Neural crest cell (in vitro differentiated cells): ENCODE measurements at regions not wholly inside any gene's neighbourhood (a gene's known extent, or its start where the extent isn't known, plus 50 kb on each side); places are given as distances from the start of the nearest gene placed in this dataset.

Experiments used
- DNase-seq: peaks from one replicate; pipeline ENCODE4 v3.0.0; 2021; ENCODE audit warnings: low read depth, mixed read lengths, low spot score
- H3K27ac Mint-ChIP-seq: one replicate; pipeline ENCODE4 v1.8.0; 2021; ENCODE audit warnings: mild to moderate bottlenecking, mixed read lengths; ENCODE audit not compliant: unreplicated experiment
- H3K27me3 Mint-ChIP-seq: 2 replicates; pipeline ENCODE4 v1.8.0; 2021; ENCODE audit warnings: low read depth, mild to moderate bottlenecking, mixed read lengths
- H3K36me3 Mint-ChIP-seq: 2 replicates; pipeline ENCODE4 v1.8.0; 2021; ENCODE audit warnings: low read depth, mild to moderate bottlenecking, mixed read lengths
- H3K4me1 Mint-ChIP-seq: 2 replicates; pipeline ENCODE4 v1.8.0; 2021; ENCODE audit warnings: mixed read lengths
- H3K4me3 Mint-ChIP-seq: one replicate; pipeline ENCODE4 v1.8.0; 2021; ENCODE audit warnings: mild to moderate bottlenecking, mixed read lengths
- H3K9me3 Mint-ChIP-seq: 2 replicates; pipeline ENCODE4 v1.8.0; 2021; ENCODE audit warnings: mixed read lengths
- TF ChIP-seq, protein P1 (sequence below): fragments of 200-600 bp; sonication (generic); conservative IDR thresholded peaks from 2 replicates; pipeline ENCODE4 v1.5.0; 2021; ENCODE audit warnings: antibody characterized with exemption, mild to moderate bottlenecking

DNA sequence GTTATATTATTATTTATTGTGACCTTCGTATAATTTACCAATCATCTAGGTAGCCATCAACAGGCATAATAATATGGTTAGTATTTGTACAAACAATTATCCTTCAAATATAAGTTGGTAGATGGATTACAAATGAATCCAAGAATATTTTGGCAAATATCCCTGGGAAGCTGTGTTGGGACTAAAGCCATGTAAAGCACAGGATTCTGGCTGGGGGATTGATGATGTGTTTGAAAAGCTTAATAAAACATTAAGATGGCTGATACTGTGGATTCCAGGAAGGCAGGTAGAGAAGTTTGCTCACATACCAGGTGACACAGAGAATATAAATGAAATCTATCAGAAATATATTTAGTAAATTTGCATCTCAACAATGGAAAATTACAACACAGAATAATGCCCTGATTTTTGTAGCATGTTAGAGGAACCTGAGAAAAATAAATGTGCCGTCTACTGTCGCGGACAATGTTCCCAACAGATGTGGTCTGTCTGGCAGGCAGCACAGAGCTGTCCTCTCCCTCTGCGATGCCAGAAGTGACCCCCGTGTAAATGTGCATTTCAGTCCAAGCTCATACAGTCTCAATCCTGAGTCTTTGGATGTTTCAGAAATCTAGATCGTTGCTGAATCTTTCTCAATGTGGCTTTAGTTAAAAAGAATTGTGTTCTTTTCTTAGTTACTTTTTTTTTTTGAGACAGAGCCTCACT, 125.0 kb downstream of the TEX36 start:
- TF ChIP-seq, protein P1, sequence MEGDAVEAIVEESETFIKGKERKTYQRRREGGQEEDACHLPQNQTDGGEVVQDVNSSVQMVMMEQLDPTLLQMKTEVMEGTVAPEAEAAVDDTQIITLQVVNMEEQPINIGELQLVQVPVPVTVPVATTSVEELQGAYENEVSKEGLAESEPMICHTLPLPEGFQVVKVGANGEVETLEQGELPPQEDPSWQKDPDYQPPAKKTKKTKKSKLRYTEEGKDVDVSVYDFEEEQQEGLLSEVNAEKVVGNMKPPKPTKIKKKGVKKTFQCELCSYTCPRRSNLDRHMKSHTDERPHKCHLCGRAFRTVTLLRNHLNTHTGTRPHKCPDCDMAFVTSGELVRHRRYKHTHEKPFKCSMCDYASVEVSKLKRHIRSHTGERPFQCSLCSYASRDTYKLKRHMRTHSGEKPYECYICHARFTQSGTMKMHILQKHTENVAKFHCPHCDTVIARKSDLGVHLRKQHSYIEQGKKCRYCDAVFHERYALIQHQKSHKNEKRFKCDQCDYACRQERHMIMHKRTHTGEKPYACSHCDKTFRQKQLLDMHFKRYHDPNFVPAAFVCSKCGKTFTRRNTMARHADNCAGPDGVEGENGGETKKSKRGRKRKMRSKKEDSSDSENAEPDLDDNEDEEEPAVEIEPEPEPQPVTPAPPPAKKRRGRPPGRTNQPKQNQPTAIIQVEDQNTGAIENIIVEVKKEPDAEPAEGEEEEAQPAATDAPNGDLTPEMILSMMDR: no peak
- Mint-ChIP-seq H3K4me1 (no peaks in the 10 kb centered on the region), H3K9me3 (peaks cover 8% of the 10 kb centered on the region), H3K27me3 (peaks cover 2% of the 10 kb centered on the region), H3K27ac (no peak overlapping the region), H3K4me3 (no peak overlapping the region), H3K36me3 (no peaks in the 10 kb centered on the region)
- no peak for DNase-seq

DNA sequence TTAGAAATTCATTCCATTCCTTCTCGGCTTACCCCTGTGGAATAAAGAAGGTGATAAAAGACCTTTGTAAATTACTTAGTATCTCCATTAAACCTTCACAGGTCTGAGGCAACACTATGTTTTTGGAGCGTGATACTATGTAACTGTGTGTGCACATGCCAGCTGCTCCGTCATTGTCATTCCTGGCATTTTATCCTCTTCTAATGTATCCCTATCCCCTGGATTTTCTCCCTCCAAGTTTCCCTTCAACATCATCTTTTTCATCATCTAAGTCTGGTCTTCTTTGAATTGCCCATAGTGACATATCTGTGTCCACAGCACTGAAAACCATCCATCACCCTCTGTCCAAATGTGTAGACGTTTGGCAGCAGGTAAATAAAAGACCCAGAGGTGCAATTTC, 125.7 kb downstream of the TEX36 start:
- Mint-ChIP-seq H3K27ac (no peak overlapping the region), H3K27me3 (peaks cover 2% of the 10 kb centered on the region), H3K4me3 (no peak overlapping the region), H3K36me3 (no peaks in the 10 kb centered on the region), H3K4me1 (no peaks in the 10 kb centered on the region), H3K9me3 (peaks cover 8% of the 10 kb centered on the region)
- TF ChIP-seq, protein P1: no peak
- DNase-seq: no peak

DNA sequence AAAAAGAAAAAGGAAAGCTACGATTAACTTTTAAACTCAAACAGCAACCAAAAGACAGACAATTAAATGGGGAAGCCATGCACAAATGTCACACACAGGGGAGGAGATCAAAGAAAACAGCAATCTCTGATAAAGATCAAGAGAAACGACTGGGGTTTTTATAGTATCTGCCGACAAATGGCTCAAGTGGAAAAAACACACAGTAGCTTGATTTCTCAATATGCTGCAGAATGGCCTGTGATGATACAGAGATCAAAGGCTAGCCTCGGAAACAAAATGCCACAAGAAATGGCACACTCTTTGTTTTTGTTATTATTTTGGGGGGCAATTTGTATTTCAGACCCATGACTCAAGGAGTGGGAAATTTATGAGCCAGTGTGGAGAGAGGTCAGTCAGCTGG, 126.1 kb downstream of the TEX36 start:
- DNase-seq: no peak
- TF ChIP-seq, protein P1: no peak
- Mint-ChIP-seq H3K36me3 (no peaks in the 10 kb centered on the region), H3K27ac (no peak overlapping the region), H3K27me3 (peaks cover 2% of the 10 kb centered on the region), H3K4me3 (no peak overlapping the region), H3K9me3 (peaks cover 8% of the 10 kb centered on the region), H3K4me1 (no peaks in the 10 kb centered on the region)

DNA sequence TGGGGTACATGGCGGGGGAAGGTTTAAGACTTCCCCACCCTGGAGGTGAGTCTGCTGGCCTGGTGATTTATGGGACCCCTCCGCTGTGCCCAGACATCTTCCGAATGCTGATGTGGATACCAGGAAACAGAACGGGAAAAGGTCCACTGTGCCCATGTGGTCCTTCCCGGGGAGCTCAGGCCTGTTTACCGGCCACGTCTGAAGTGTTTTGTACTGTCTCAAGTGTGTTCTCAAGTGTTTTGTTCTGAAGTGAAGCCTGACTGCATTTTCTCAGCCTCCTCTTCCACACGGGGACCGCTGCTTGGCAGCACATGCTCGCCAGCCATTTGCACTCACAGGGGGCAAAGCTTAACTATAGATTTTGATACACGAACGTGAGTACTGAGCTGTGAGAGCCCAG, 127.2 kb downstream of the TEX36 start:
- TF ChIP-seq, protein P1: no peak
- no peak overlapping the region for H3K4me3 Mint-ChIP-seq
- no peak for DNase-seq
- H3K36me3 Mint-ChIP-seq: no peaks in the 10 kb centered on the region
- peaks cover 8% of the 10 kb centered on the region for H3K9me3 Mint-ChIP-seq
- H3K27ac Mint-ChIP-seq: no peak overlapping the region
- peaks cover 5% of the 10 kb centered on the region for H3K4me1 Mint-ChIP-seq
- peaks cover 2% of the 10 kb centered on the region for H3K27me3 Mint-ChIP-seq

DNA sequence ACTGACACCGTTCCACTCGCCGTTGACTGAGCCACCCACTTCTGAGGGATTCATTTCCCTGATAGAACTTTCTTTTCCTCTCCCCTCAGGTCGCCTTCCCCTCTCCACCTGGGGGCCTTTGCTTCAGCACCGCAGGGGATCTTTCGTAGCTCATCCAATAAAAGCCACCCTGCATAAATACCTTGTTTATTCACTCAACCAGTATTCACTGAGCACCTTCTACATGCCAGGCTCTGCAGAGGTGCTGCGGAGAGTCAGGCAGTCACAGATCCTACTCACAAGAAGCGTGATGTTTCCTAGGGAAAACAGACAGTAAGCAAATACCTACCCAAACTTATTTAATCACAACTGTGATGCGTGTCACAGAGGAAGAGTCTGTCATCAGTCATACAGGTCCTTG, 127.7 kb downstream of the TEX36 start:
- no peak overlapping the region for H3K4me3 Mint-ChIP-seq
- H3K36me3 Mint-ChIP-seq: no peaks in the 10 kb centered on the region
- H3K27ac Mint-ChIP-seq: peak overlapping the region; percentile 14
- peaks cover 7% of the 10 kb centered on the region for H3K9me3 Mint-ChIP-seq
- TF ChIP-seq, protein P1: no peak
- H3K4me1 Mint-ChIP-seq: peaks cover 10% of the 10 kb centered on the region
- DNase-seq: no peak
- H3K27me3 Mint-ChIP-seq: no peaks in the 10 kb centered on the region
